GM12878 (cell line): ENCODE measurements at regions not wholly inside any gene's neighbourhood (a gene's known extent, or its start where the extent isn't known, plus 50 kb on each side); places are given as distances from the start of the nearest gene placed in this dataset.

ENCODE experiments used
- ATAC-seq: fragments of 200-7000 bp; cut with Tn5 transposase; 3 replicates; pipeline ENCODE4 v1.9.1; 2020; ENCODE audit warnings: mild to moderate bottlenecking, moderate library complexity
- BruUV-seq: library from RNA; stranded (reverse); fragments of 400-500 nt; replicated peaks from 2 replicates; lab custom pipeline; 2021; lab: Mats Ljungman, UMichigan
- CTCF ChIA-PET: fragments of 300-600 bp; sonication (Branson Sonifier 250); formaldehyde crosslinking; extraction: SDS; loops from one replicate; lab custom pipeline; 2021; ENCODE audit warnings: inconsistent platforms; lab: Yijun Ruan, JAX
- POLR2A ChIA-PET: fragments of 350-600 bp; formaldehyde crosslinking; extraction: SDS; loops from one replicate; lab custom pipeline; 2021; ENCODE audit warnings: inconsistent platforms; lab: Charles Lee
- RAD21 ChIA-PET: fragments of 300-600 bp; sonication (Branson Sonifier 250); formaldehyde crosslinking; loops from one replicate; lab custom pipeline; 2023; ENCODE audit warnings: antibody characterized with exemption; ENCODE audit not compliant: unreplicated experiment; lab: Charles Lee
- SMC1A ChIA-PET: fragments of 300-600 bp; sonication (Branson Sonifier 250); formaldehyde crosslinking; loops from one replicate; lab custom pipeline; 2023; ENCODE audit not compliant: unreplicated experiment, uncharacterized antibody; lab: Charles Lee
- DNase-seq: peaks from one replicate; pipeline ENCODE4 v3.0.0-alpha.2; 2011; ENCODE audit warnings: low read depth, low spot score
- FAIRE-seq: peaks from 3 replicates; lab custom pipeline; 2011; peaks lifted over from hg19 to GRCh38; lab: Jason Lieb, UNC
- H2AFZ ChIP-seq: 2 replicates; pipeline ENCODE4 v1.6.0; 2011; ENCODE audit warnings: low read depth, low read length, control low read depth; ENCODE audit not compliant: control insufficient read depth
- H3K27ac ChIP-seq: 2 replicates; pipeline ENCODE4 v1.5.1; 2011; ENCODE audit warnings: control low read depth; ENCODE audit not compliant: control insufficient read depth, insufficient read depth
- H3K27me3 ChIP-seq, 2 experiments: replicated peaks in 1 of 2; 2 replicates each; pipeline versions ENCODE4 v1.6.0 to v1.6.1; 2011; ENCODE audit warnings: low read length in 1 of 2; ENCODE audit not compliant: control insufficient read depth in 2 of 2, insufficient read depth in 2 of 2
- H3K36me3 ChIP-seq, 2 experiments: 2 replicates each; pipeline ENCODE4 v1.5.1; 2011; ENCODE audit warnings: low read length in 1 of 2; ENCODE audit not compliant: control insufficient read depth in 2 of 2, insufficient read depth in 2 of 2
- H3K4me1 ChIP-seq: 2 replicates; pipeline ENCODE4 v1.6.1; 2011; ENCODE audit warnings: mild to moderate bottlenecking, low read length, moderate library complexity, mixed read lengths; ENCODE audit not compliant: control insufficient read depth, insufficient read depth
- H3K4me2 ChIP-seq: 2 replicates; pipeline ENCODE4 v1.6.0; 2011; ENCODE audit warnings: control low read depth; ENCODE audit not compliant: control insufficient read depth, insufficient read depth
- H3K4me3 ChIP-seq: fragments of 200-600 bp; sonication (generic); 2 replicates; pipeline ENCODE4 v1.5.1; 2016
- H3K79me2 ChIP-seq: 2 replicates; pipeline ENCODE4 v1.6.0; 2011; ENCODE audit warnings: low read length; ENCODE audit not compliant: control insufficient read depth, insufficient read depth
- H3K9ac ChIP-seq: 2 replicates; pipeline ENCODE4 v1.8.0; 2011; ENCODE audit warnings: low read length, control low read depth, mixed read lengths; ENCODE audit not compliant: control insufficient read depth, insufficient read depth
- H3K9me3 ChIP-seq: replicated peaks from 3 replicates; pipeline ENCODE4 v1.5.1; 2011; ENCODE audit warnings: mild to moderate bottlenecking, low read length; ENCODE audit not compliant: control insufficient read depth, insufficient read depth
- H4K20me1 ChIP-seq: 2 replicates; pipeline ENCODE4 v1.6.0; 2011; ENCODE audit not compliant: control insufficient read depth, insufficient read depth
- BMI1 ChIP-seq: fragments of 450-650 bp; IDR thresholded peaks from 2 replicates; pipeline ENCODE4 v1.6.1; 2016; ENCODE audit warnings: mild to moderate bottlenecking, moderate library complexity, borderline replicate concordance
- CHD4 ChIP-seq: fragments of 200-600 bp; sonication (generic); IDR thresholded peaks from 2 replicates; pipeline ENCODE4 v1.6.1; 2016; ENCODE audit warnings: mild to moderate bottlenecking
- ELK1 ChIP-seq: IDR thresholded peaks from 2 replicates; pipeline ENCODE4 v1.6.1; 2012; ENCODE audit warnings: low read depth, low read length, improper control_type of control experiment
- FOXM1 ChIP-seq: IDR thresholded peaks from 2 replicates; pipeline ENCODE4 v1.6.1; 2012; ENCODE audit warnings: low read depth, mild to moderate bottlenecking, inconsistent platforms, low read length, moderate library complexity
- GABPA ChIP-seq: IDR thresholded peaks from 2 replicates; pipeline ENCODE4 v1.6.1; 2014; ENCODE audit warnings: antibody characterized with exemption, low read depth, mild to moderate bottlenecking, inconsistent platforms
- MLLT1 ChIP-seq: fragments of 450-650 bp; IDR thresholded peaks from 2 replicates; pipeline ENCODE4 v1.6.1; 2016; ENCODE audit warnings: mild to moderate bottlenecking
- MTA2 ChIP-seq: fragments of 450-650 bp; IDR thresholded peaks from 2 replicates; pipeline ENCODE4 v1.6.1; 2016; ENCODE audit warnings: low read depth, mild to moderate bottlenecking, moderate library complexity
- NFIC ChIP-seq: IDR thresholded peaks from 2 replicates; pipeline ENCODE4 v1.6.1; 2012; ENCODE audit warnings: low read depth, mild to moderate bottlenecking, inconsistent platforms, low read length, moderate library complexity
- NR2C2 ChIP-seq: IDR thresholded peaks from 2 replicates; pipeline ENCODE4 v1.6.1; 2011; ENCODE audit warnings: borderline replicate concordance, low read depth; ENCODE audit not compliant: control insufficient read depth, insufficient read length
- NRF1 ChIP-seq: conservative IDR thresholded peaks from 2 replicates; pipeline ENCODE4 v1.6.1; 2011; ENCODE audit warnings: mild to moderate bottlenecking, low read depth, low read length, improper control_type of control experiment
- RB1 ChIP-seq: fragments of 450-650 bp; formaldehyde crosslinking; IDR thresholded peaks from 2 replicates; pipeline ENCODE4 v1.6.1; 2017; ENCODE audit warnings: mild to moderate bottlenecking, borderline replicate concordance
- SMAD5 ChIP-seq: IDR thresholded peaks from 2 replicates; pipeline ENCODE4 v1.6.1; 2016; ENCODE audit warnings: antibody characterized with exemption, low read depth
- SUPT20H ChIP-seq: IDR thresholded peaks from 2 replicates; pipeline ENCODE4 v1.6.1; 2011; ENCODE audit warnings: low read depth, mild to moderate bottlenecking, low read length, moderate library complexity, borderline replicate concordance; ENCODE audit not compliant: control insufficient read depth
- YY1 ChIP-seq: IDR thresholded peaks from 2 replicates; pipeline ENCODE4 v1.6.1; 2011; ENCODE audit warnings: low read depth, mild to moderate bottlenecking, low read length
- ZBTB11 ChIP-seq: fragments of 450-650 bp; formaldehyde crosslinking; IDR thresholded peaks from 2 replicates; pipeline ENCODE4 v1.5.0; 2022; ENCODE audit warnings: mild to moderate bottlenecking, missing genetic modification characterization
- ZNF207 ChIP-seq: fragments of 450-650 bp; IDR thresholded peaks from 2 replicates; pipeline ENCODE4 v1.6.1; 2014; ENCODE audit warnings: antibody characterized with exemption, mild to moderate bottlenecking, borderline replicate concordance
- WGBS: methylation state at CpG from one replicate; pipeline ENCODE4 v1.1.6; 2016; ENCODE audit warnings: low lambda C conversion rate; ENCODE audit not compliant: insufficient replicate concordance, insufficient coverage; ENCODE audit errors: missing lambda C conversion rate; 5-methylcytosine and 5-hydroxymethylcytosine counted together
- in situ Hi-C: fragments of 300-500 bp; cut with MboI; formaldehyde crosslinking; loops from 9 replicates; pipeline ENCODE4 v1.14.3; 2018; ENCODE audit warnings: mixed read lengths
- intact Hi-C: fragments of 100-400 bp; cut with micrococcal nuclease; formaldehyde crosslinking; loops from one replicate; pipeline ENCODE4 v1.14.2; 2022; ENCODE audit not compliant: unreplicated experiment

DNA sequence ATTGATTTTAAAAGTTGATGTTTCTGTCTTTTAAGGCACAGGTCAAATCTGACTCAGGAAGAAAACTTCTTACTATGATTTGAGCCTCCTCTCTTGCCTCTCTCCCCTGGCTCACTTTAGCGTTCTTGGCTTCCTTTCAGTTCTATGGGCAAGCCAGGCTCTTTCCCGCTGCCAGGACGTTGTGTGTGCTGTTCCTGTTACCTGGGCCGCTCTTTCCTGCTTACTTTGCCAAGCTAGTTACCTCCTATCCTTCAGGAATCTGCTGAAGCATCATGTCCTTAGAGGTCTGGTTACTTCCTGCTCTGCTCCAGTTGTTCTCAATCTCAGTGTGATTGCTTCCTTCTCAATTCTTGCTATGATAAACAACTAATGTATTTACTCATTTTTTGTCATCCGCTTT is 1108.5 kb upstream of the EEF2KMT start:
- CTCF ChIA-PET = no interaction called here
- TF ChIP-seq ELK1 (no peak), GABPA (no peak), MTA2 (no peak), RB1 (no peak), MLLT1 (no peak), CHD4 (no peak), ZBTB11 (no peak), FOXM1 (no peak), SUPT20H (no peak), BMI1 (no peak), NR2C2 (no peak), SMAD5 (no peak), ZNF207 (no peak), NFIC (no peak), YY1 (no peak), NRF1 (no peak)

More for the DNA sequence above, 1108.5 kb upstream of the EEF2KMT start:
- H3K9me3 ChIP-seq = no peaks in the 10 kb centered on the region; the same call in 2 of the 3 replicates
- H3K4me2 ChIP-seq = no peak overlapping the region
- ChIA-PET SMC1A (no interaction called here), RAD21 (no interaction called here), POLR2A (no interaction called here)
- FAIRE-seq (no peak), ATAC-seq (no peak), DNase-seq (no peak)
- 21% methylated on average over 5 of the region's 5 CpGs for WGBS
- H4K20me1 ChIP-seq = no peaks in the 10 kb centered on the region
- BruUV-seq = no TSS peak
- no peak overlapping the region for H3K9ac ChIP-seq
- no peak overlapping the region for H3K27ac ChIP-seq
- H3K27me3 ChIP-seq = no peaks in the 10 kb centered on the region
- H3K4me1 ChIP-seq = no peaks in the 10 kb centered on the region
- no peak overlapping the region for H3K4me3 ChIP-seq
- no peaks in the 10 kb centered on the region for H3K36me3 ChIP-seq
- no peaks in the 10 kb centered on the region for H3K79me2 ChIP-seq
- in situ Hi-C loops = no loop called here
- intact Hi-C loops = no loop called here
- no peak overlapping the region for H2AFZ ChIP-seq
